Mucosa of gallbladder (tissue), 1 donor: ENCODE measurements at regions not wholly inside any gene's neighbourhood (a gene's known extent, or its start where the extent isn't known, plus 50 kb on each side); places are given as distances from the start of the nearest gene placed in this dataset.

Experiments
- DNase-seq: peaks from one replicate; pipeline ENCODE4 v3.0.0-alpha.2; 2020; ENCODE audit warnings: low spot score
- donor health status: DM: no; HTN: no; CAD: no.

GRCh38 chr6:8218861-8219260 is 116.5 kb upstream of the EEF1E1 start:
- no peak for DNase-seq

- no peak for DNase-seq
Observed at GRCh38 chr6:8215631-8216030, 113.3 kb upstream of the EEF1E1 start.

GRCh38 chr6:8213995-8214394 is 111.6 kb upstream of the EEF1E1 start:
- no peak for DNase-seq

GRCh38 chr6:8212720-8213434 is 110.5 kb upstream of the EEF1E1 start:
- DNase-seq, result no peak

GRCh38 chr6:8207869-8208191 is 105.5 kb upstream of the EEF1E1 start:
- DNase-seq, result no peak

GRCh38 chr6:8207191-8207868 is 105.0 kb upstream of the EEF1E1 start:
- DNase-seq, result no peak

GRCh38 chr6:8203337-8203736 is 101.0 kb upstream of the EEF1E1 start:
- no peak for DNase-seq

GRCh38 chr6:8201679-8202078 is 99.3 kb upstream of the EEF1E1 start:
- DNase-seq, result no peak

- DNase-seq, result no peak
Observed at GRCh38 chr6:8200255-8200654, 97.9 kb upstream of the EEF1E1 start.

- no peak for DNase-seq
Observed at GRCh38 chr6:8195714-8196102, 93.4 kb upstream of the EEF1E1 start.

- DNase-seq, result no peak
Observed at GRCh38 chr6:8195040-8195713, 92.8 kb upstream of the EEF1E1 start.

GRCh38 chr6:8194490-8194889 is 92.1 kb upstream of the EEF1E1 start:
- DNase-seq, result no peak

GRCh38 chr6:8193541-8193940 is 91.2 kb upstream of the EEF1E1 start:
- no peak for DNase-seq

GRCh38 chr6:8192597-8192996 is 90.2 kb upstream of the EEF1E1 start:
- no peak for DNase-seq

GRCh38 chr6:8192067-8192466 is 89.7 kb upstream of the EEF1E1 start:
- DNase-seq, result no peak

- no peak for DNase-seq
Observed at GRCh38 chr6:8191629-8192028, 89.3 kb upstream of the EEF1E1 start.

- no peak for DNase-seq
Observed at GRCh38 chr6:8187209-8187608, 84.9 kb upstream of the EEF1E1 start.

- DNase-seq, result no peak
Observed at GRCh38 chr6:8182902-8183665, 80.7 kb upstream of the EEF1E1 start.

- no peak for DNase-seq
Observed at GRCh38 chr6:8181951-8182845, 79.8 kb upstream of the EEF1E1 start.

- DNase-seq, result no peak
Observed at GRCh38 chr6:8181160-8181881, 79.0 kb upstream of the EEF1E1 start.
